ENCODE measurements at regions not wholly inside any gene's neighbourhood (a gene's known extent, or its start where the extent isn't known, plus 50 kb on each side); places are given as distances from the start of the nearest gene placed in this dataset.

DNA sequence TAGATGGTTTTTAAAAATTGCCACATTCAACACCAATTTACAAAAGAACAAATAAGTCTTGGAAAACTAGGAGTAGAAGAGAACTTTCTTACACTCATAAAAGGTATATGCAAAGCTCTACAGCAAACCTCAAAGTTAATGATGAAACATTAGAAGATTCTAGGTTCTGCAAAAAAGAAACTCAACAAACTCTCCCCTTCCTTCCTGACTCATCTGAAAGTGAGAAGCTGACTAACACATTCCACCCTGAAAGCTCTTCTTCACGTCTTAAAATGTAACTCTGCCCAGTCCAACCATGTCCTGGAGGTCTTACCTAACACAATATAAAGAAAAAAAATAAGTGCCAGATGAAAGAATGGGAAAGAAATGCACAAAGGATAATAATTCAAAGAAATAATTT lies 218.9 kb upstream of the ISX start:
- DNase-seq = no peak

DNA sequence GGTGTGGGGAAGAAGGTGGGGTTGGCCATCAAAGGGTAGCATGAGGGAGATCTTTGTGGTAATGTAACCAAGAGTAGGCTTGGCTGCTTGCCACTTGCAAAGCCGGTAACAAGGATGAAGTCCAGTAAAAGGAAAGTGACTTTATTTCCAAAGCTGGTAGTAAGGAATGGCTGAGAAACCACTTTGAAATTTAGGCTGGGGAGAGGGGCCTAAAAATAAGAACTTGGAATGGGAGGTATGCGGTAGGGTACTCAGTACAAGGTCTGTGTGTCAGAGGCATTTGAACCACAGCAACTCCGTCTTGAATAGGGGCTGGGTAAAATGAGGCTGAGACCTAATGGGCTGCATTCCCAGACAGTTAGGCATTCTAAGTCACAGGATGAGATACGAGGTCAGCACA lies 216.0 kb upstream of the ISX start:
- DNase-seq = no peak

GRCh38 chr22:34851918-34852662 lies 213.9 kb upstream of the ISX start:
- DNase-seq = no peak

- no peak for DNase-seq
Observed at GRCh38 chr22:34855471-34855870, 210.5 kb upstream of the ISX start.

DNA sequence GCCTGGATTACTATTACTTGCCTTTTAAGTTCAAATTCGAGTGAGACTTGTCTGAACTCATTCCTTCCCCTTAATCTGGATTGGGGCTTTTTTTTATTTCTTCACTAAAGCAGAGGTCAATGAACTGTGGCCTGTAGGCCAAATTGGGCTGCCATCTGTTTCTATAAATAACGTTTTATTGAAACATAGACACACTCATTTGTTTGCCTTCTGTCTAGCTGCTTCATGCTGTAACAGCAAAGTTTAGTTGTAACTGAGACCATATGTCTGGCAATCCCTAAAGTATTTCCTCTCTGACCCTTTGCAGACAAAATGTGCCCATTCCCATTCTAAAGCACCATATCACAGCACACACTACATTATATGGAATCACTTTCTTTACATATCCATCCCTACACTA lies 207.9 kb upstream of the ISX start:
- DNase-seq = no peak

DNA sequence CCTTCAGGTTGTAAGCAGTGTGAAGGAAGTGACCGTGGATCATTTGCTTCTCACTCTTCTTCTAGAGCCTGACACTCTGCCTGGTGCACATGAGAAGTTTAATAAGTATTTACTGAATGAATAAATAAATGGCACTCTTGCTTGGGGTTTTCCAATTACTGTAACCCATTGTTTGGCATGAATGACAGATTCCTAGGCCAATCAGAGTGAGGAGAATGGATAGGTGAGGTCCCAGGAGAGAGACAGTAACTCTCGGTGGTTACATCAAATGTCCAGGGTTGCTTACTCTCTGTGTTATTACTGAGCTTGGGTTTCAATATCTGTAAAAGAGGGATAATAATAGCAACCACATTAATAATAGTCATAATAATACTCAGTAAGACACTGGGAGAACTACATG lies 204.2 kb upstream of the ISX start:
- DNase-seq = no peak

DNA sequence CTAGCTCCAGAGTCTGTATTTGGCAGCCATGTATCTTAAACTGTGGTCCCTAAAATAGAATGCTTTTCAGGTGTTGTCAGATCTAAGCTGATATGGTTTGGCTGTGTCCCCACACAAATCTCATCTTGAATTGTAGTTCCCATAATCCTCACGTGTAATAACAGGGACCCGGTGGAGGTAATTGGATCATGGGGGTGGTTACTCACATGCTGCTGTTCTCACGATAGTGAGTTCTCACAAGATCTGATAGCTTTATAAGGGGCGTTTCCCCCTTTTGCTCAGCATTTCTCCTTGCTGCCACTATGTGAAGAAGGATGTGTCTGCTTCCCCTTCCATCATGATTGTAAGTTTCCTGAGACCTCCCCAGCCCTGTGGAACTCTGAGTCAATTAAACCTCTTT lies 199.9 kb upstream of the ISX start:
- DNase-seq = no peak

DNA sequence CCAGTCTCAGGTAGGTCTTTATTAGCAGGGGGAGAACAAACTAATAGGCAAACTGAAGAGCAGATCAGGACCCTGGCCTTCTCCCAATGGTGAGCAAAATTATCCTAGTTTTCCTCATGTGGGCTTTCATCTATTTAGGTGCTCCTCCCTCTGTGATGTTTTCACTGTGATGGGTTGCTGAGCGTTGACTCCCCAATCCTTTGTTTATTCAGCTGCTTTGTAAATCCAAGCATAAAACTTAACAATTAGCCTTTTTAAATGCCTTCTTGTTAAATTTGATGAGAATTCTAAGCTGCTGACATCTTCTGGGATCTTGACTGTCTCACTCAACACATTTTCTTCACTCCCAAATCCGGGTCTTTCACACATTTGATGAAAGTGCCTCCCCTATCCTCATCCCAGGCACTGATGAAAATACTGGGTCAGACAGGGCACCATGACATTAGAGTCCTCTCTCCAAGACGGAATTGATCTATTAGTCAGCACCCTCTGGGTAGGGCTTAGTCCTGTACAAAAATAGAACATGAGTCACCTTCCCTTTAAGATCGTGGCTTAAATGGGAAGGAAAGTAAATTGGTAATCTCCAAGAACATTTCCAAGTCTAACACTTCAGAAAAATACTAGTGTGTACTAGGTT lies 199.3 kb upstream of the ISX start:
- DNase-seq = no peak

GRCh38 chr22:34877506-34877905 lies 188.5 kb upstream of the ISX start:
- no peak for DNase-seq

- DNase-seq = no peak
Observed at GRCh38 chr22:34878171-34878570, 187.8 kb upstream of the ISX start.

GRCh38 chr22:34879001-34879400 lies 187.0 kb upstream of the ISX start:
- no peak for DNase-seq

GRCh38 chr22:34880662-34881061 lies 185.3 kb upstream of the ISX start:
- no peak for DNase-seq

DNA sequence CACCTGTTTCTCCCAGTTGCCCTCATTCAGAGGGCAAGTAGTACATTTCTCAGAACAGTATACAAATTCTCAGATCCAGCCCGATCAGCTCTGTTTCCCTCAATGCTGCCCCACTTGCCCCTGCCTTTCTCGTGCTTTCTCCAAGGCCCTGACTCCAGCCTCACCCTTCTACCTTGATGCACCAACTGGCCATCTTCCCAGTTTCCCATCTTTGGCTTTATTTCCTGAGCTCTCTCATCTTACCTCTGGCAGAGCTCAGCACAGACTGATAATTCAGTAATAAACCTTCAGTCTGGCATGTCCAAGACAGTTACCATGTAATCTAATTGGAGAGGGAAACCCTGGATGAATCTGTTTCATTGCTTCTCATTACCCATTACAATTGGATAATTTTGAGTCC lies 184.5 kb upstream of the ISX start:
- no peak for DNase-seq

DNA sequence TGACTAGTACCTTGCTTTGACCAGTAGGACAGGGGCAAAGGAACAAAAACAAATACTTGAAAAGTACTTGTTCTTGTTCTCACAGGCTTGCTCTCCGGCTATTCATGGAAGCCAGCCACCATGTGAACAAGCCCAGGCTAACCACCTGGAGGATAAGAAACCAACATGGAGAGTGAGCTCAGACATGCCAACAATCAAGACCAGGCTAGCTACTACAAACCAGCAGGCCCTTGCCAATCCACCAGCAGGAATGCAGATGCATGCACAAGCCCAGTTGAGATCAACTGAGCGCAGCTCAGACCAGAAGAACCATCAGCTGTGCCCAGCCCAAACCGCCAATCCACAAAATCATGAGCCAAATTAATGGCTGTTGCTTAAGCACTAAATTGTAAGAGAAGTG lies 180.1 kb upstream of the ISX start:
- DNase-seq = no peak

DNA sequence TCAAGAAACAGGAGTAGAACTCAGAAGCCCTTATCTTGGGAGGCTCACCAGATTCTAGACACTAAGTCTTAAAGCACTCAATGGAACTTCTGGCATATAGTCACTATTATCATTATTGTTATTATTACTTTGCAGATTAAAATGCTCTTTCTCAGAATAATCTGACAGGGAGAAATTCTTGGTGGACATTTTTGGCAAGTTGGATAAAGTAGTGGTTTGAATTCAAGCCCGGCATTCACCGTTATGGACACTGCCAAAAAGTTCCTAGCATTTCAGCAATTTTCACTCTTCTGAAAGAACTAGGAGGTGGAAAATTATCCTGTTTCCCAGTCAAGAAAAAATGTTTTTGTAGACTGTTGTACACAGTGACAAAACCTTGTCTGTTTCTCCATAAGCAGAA lies 179.6 kb upstream of the ISX start:
- DNase-seq = no peak

GRCh38 chr22:34886812-34887211 lies 179.1 kb upstream of the ISX start:
- DNase-seq = no peak

DNA sequence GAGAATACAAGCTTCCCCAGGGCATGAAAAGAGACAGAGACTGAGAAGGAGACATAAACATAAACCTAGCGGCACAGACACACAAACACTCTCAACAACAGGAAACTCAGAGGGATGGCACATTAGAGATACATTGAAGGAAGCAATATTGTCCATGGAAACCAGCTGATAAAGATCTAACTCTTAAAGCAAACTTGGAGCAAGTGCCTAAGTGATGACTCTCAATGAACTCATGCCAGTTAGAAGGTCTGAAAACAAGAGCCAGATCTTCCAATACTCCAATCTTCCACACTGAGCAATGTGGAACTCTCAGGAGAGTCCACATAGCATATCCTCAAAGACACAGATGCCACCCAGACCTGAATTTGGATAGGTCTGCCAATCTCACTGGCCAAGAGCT lies 168.8 kb upstream of the ISX start:
- DNase-seq = no peak

DNA sequence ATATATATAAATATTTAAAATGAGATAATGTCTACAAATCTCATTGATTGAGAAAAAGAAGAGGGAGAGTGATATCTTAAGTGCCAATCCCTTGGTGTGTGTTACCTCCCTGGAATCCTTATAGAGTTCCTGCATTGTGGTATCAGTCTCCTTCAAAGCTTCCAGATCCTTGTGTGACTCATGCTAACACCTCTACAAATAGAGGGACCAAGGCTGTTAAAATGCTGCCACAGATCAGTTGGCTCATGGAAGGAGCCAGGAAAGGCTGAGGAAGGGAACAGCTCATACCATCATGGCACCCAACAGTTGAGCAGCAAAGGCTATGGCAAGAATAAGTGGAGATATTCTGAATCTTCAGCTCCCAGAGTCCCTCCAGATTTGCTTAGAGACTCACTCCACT lies 163.6 kb upstream of the ISX start:
- DNase-seq = no peak

DNA sequence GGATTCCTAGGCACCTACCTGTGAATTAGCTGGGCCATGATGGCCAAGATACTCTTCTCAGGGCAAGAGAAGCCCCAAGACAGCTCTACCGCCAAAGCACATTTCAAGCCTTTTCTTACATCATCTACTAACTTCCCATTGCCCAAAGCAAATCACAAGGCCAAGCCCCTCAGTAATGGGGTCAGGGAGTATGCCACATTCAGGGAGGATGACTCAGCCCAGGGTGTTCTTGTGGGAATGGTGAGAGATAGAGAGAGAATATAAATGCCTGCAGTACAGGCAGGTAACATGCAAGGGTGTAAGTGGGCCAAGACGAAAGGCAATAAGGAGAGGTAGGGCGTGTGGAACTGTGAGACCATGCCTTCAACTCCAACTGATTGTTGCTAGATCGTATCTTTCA lies 162.5 kb upstream of the ISX start:
- DNase-seq = no peak

DNA sequence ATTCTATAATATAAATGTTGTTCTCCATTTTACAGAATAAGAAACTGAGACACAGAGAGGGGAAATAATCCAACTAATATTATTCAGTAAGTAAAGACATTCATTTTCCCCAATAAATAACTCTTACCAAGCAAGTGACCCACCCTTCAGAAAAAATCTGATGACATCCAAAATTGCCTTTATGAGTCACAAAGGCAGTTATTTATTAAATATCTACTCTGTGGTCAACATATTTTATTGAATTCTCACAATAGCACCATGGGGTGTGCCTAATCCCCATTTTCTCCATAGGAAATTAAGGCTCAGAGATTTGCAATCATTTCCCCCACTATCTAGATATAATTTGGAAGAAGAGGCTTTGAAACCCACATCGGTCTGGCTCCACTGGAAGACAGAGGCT lies 161.5 kb upstream of the ISX start:
- no peak for DNase-seq

- DNase-seq = no peak
Observed at GRCh38 chr22:34913826-34914225, 152.1 kb upstream of the ISX start.

GRCh38 chr22:34914846-34915245 lies 151.1 kb upstream of the ISX start:
- no peak for DNase-seq

DNA sequence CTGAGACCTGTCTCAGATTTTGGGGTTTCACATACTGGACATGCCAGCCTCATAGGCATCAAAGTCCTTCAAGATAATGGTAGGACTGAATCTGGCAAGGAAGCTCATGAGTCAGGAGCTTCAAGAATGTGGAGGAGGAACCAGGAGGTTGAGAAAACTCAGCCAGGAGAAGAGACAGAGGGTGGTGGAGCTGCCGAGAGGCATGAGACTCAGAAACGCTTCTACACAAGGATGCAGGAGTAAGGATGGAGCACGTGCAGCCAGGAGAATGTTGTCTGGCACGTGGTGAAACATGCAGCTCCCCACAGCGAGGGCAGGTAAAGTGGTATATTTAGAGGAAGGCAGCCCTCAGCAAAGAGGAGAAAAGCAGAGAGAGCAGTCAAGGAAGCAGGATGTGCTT lies 148.7 kb upstream of the ISX start:
- DNase-seq = no peak

GRCh38 chr22:34931026-34931425 lies 134.9 kb upstream of the ISX start:
- DNase-seq = no peak

DNA sequence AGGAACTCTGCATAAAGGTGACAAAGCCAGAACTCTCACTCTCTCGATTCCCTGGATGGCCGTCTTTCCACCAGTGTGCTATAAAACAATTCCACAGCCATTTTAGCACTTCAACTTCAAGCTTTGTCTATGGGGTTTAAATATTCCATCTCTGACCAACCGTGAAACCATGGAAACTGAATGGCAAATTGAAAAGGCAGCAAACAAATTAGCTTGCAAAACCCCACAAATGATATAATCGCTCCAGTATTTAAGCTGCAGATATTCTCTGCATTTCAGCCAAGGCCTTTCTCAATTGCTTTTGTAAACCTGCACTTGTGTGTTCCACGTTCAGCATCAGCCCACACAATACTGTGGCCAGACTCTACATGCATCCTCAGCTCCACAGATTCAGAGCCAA lies 131.7 kb upstream of the ISX start:
- no peak for DNase-seq

Data from activated CD4-positive, CD25-positive, alpha-beta regulatory T cell (primary cell).